Psoas muscle (tissue), 7 donors: ENCODE measurements at regions not wholly inside any gene's neighbourhood (a gene's known extent, or its start where the extent isn't known, plus 50 kb on each side); places are given as distances from the start of the nearest gene placed in this dataset.

Experiments
- ATAC-seq, 4 donors: fragments of 200-7000 bp; cut with Tn5 transposase; one replicate each; pipeline ENCODE4 v1.9.1; 2020; ENCODE audit warnings: moderate library complexity in 3 of 4, mild to moderate bottlenecking in 2 of 4
- DNase-seq, 2 donors: peaks; one replicate each; pipeline ENCODE4 v3.0.0-alpha.2; 2020
- H3K27ac ChIP-seq: fragments of 200-600 bp; one replicate; pipeline ENCODE4 v1.8.0; 2022
- H3K27me3 ChIP-seq, 3 donors: fragments of 200-600 bp in 1 of 3; one replicate each; pipeline versions ENCODE4 v1.6.1 to v1.8.0; 2013 to 2022; ENCODE audit warnings: low read length in 2 of 3, mild to moderate bottlenecking in 2 of 3, moderate library complexity in 1 of 3; ENCODE audit not compliant: insufficient read depth in 3 of 3
- H3K36me3 ChIP-seq, 2 donors: fragments of 200-600 bp in 1 of 2; one replicate each; pipeline versions ENCODE4 v1.6.1 to v1.8.0; 2013 to 2022; ENCODE audit warnings: low read depth in 1 of 2, mild to moderate bottlenecking in 1 of 2, moderate library complexity in 1 of 2; ENCODE audit not compliant: insufficient read depth in 1 of 2
- H3K4me1 ChIP-seq: fragments of 200-600 bp; one replicate; pipeline ENCODE4 v1.8.0; 2022
- H3K4me3 ChIP-seq: fragments of 200-600 bp; one replicate; pipeline ENCODE4 v1.8.0; 2022; ENCODE audit warnings: mild to moderate bottlenecking
- H3K9me3 ChIP-seq: fragments of 200-600 bp; one replicate; pipeline ENCODE4 v1.8.0; 2022
- CTCF ChIP-seq: fragments of 200-600 bp; IDR thresholded peaks from one replicate; pipeline ENCODE4 v1.8.0; 2022; ENCODE audit warnings: antibody characterized with exemption
- WGBS, 3 donors: extraction: QIAGEN DNeasy Blood & Tissue Kit; methylation state at CpG; one replicate each; pipeline versions ENCODE4 v1.1.6 to v1.1.7; 2013; 5-methylcytosine and 5-hydroxymethylcytosine counted together
- intact Hi-C, 2 donors: fragments of 100-400 bp; cut with DNase I; formaldehyde crosslinking; loops; one replicate each; pipeline versions ENCODE4 v1.11.0 to v1.14.2; 2022
- donor health status: healthy with polysubstance abuse.
- donor health status: DM: no; HTN: no; CAD: no; lungs with moderate emphysema.
- donor health status: Bipolar disorder and iron deficiency.
- donor health status: healthy.
- donor health status: DM: yes; HTN: yes; CAD: no.
- donor health status: DM: no; HTN: no; CAD: no.
- donor health status: DM: yes; HTN: yes; CAD: no.

- Histone ChIP-seq H3K27ac (no peak overlapping the region), H3K36me3 (no peaks in the 10 kb centered on the region), H3K27me3 (no peaks in the 10 kb centered on the region), H3K4me1 (no peaks in the 10 kb centered on the region), H3K9me3 (no peaks in the 10 kb centered on the region), H3K4me3 (no peak overlapping the region)
- intact Hi-C loops: no loop called here
- 69 to 89% (median 72%) methylated on average over 5 of the region's 5 CpGs for WGBS, 3 donors
- DNase-seq (no peak), ATAC-seq (no peak)
- TF ChIP-seq CTCF: no peak
Observed at GRCh38 chr21:35607406-35607805, 452.9 kb downstream of the SETD4 start.

- H3K9me3 ChIP-seq: no peaks in the 10 kb centered on the region
- H3K4me3 ChIP-seq: no peak overlapping the region
- no peak for TF ChIP-seq CTCF
- no peak overlapping the region for H3K27ac ChIP-seq
- DNase-seq (no peak), ATAC-seq (no peak)
- 61 to 65% (median 64%) methylated on average over 2 of the region's 2 CpGs for WGBS, 3 donors
- no peaks in the 10 kb centered on the region for H3K4me1 ChIP-seq
- no peaks in the 10 kb centered on the region for H3K27me3 ChIP-seq
- H3K36me3 ChIP-seq: no peaks in the 10 kb centered on the region
- intact Hi-C loops: no loop called here
Observed at GRCh38 chr21:35606578-35606977, 453.7 kb downstream of the SETD4 start.

GRCh38 chr21:35606146-35606545 is 454.2 kb downstream of the SETD4 start:
- H3K27me3 ChIP-seq: no peaks in the 10 kb centered on the region
- no peak overlapping the region for H3K4me3 ChIP-seq
- no peak for TF ChIP-seq CTCF
- intact Hi-C loops: no loop called here
- H3K27ac ChIP-seq: no peak overlapping the region
- WGBS, 3 donors: 88 to 92% (median 91%) methylated on average over 6 of the region's 6 CpGs
- no peak for DNase-seq
- no peaks in the 10 kb centered on the region for H3K36me3 ChIP-seq
- no peak for ATAC-seq
- H3K9me3 ChIP-seq: no peaks in the 10 kb centered on the region
- H3K4me1 ChIP-seq: no peaks in the 10 kb centered on the region

GRCh38 chr21:35603494-35603893 is 456.8 kb downstream of the SETD4 start:
- Histone ChIP-seq H3K9me3 (no peaks in the 10 kb centered on the region), H3K4me1 (no peaks in the 10 kb centered on the region), H3K27ac (no peak overlapping the region), H3K27me3 (no peaks in the 10 kb centered on the region), H3K4me3 (no peak overlapping the region), H3K36me3 (no peaks in the 10 kb centered on the region)
- ATAC-seq: no peak
- no peak for DNase-seq
- 59 to 65% (median 60%) methylated on average over 5 of the region's 5 CpGs for WGBS, 3 donors
- TF ChIP-seq CTCF: no peak
- intact Hi-C loops: no loop called here

- ATAC-seq (no peak), DNase-seq (no peak)
- H3K4me3 ChIP-seq: no peak overlapping the region
- intact Hi-C loops: no loop called here
- H3K36me3 ChIP-seq: no peaks in the 10 kb centered on the region
- no peak overlapping the region for H3K27ac ChIP-seq
- no peak for TF ChIP-seq CTCF
- H3K9me3 ChIP-seq: no peaks in the 10 kb centered on the region
- no peaks in the 10 kb centered on the region for H3K27me3 ChIP-seq
- 62 to 71% (median 67%) methylated on average over 7 of the region's 7 CpGs for WGBS, 3 donors
- no peaks in the 10 kb centered on the region for H3K4me1 ChIP-seq
Observed at GRCh38 chr21:35602811-35603362, 457.4 kb downstream of the SETD4 start.
